SK-N-SH treated with all-trans-retinoic acid at 6 μM for 48 hours (cell line): ENCODE measurements at regions not wholly inside any gene's neighbourhood (a gene's known extent, or its start where the extent isn't known, plus 50 kb on each side); places are given as distances from the start of the nearest gene placed in this dataset.

ENCODE experiments used
- ATAC-seq: fragments of 200-7000 bp; cut with Tn5 transposase; 3 replicates; pipeline ENCODE4 v1.9.1; 2020; ENCODE audit warnings: mild to moderate bottlenecking, moderate library complexity
- ARNTL ChIP-seq: fragments of 450-650 bp; formaldehyde crosslinking; IDR thresholded peaks from 2 replicates; pipeline ENCODE4 v1.5.0; 2020; ENCODE audit warnings: low read depth, mild to moderate bottlenecking, moderate library complexity, borderline replicate concordance
- BACH2 ChIP-seq: fragments of 250-450 bp; sonication (Bioruptor Pico); IDR thresholded peaks from 2 replicates; pipeline ENCODE4 v1.9.0; 2021; ENCODE audit warnings: mild to moderate bottlenecking, borderline replicate concordance
- CREB5 ChIP-seq: fragments of 250-450 bp; sonication (Bioruptor Pico); IDR thresholded peaks from 2 replicates; pipeline ENCODE4 v1.5.1; 2020; ENCODE audit warnings: low read depth, mild to moderate bottlenecking, moderate library complexity
- CSDC2 ChIP-seq: fragments of 250-450 bp; sonication (Bioruptor Pico); IDR thresholded peaks from 2 replicates; pipeline ENCODE4 v1.5.0; 2020; ENCODE audit warnings: mild to moderate bottlenecking, moderate library complexity
- CSRNP3 ChIP-seq: fragments of 250-450 bp; sonication (Bioruptor Pico); IDR thresholded peaks from 2 replicates; pipeline ENCODE4 v1.5.1; 2021; ENCODE audit warnings: mild to moderate bottlenecking, moderate library complexity
- ESRRG ChIP-seq: fragments of 250-450 bp; sonication (Bioruptor Pico); IDR thresholded peaks from 2 replicates; pipeline ENCODE4 v1.6.1; 2021; ENCODE audit warnings: mild to moderate bottlenecking
- GLIS3 ChIP-seq: fragments of 250-450 bp; sonication (Bioruptor Pico); IDR thresholded peaks from 2 replicates; pipeline ENCODE4 v1.5.0; 2020; ENCODE audit warnings: mild to moderate bottlenecking, moderate library complexity
- ISL1 ChIP-seq: fragments of 250-450 bp; sonication (Bioruptor Pico); IDR thresholded peaks from 2 replicates; pipeline ENCODE4 v2.1.2; 2022; ENCODE audit warnings: mild to moderate bottlenecking, moderate library complexity
- OSR1 ChIP-seq: fragments of 250-450 bp; sonication (Bioruptor Pico); IDR thresholded peaks from 2 replicates; pipeline ENCODE4 v1.8.0; 2022; ENCODE audit warnings: moderate library complexity, mild to moderate bottlenecking, inconsistent platforms
- PATZ1 ChIP-seq: fragments of 250-450 bp; sonication (Bioruptor Pico); IDR thresholded peaks from 2 replicates; pipeline ENCODE4 v1.8.0; 2020; ENCODE audit warnings: mild to moderate bottlenecking, moderate library complexity, borderline replicate concordance
- POU6F1 ChIP-seq: fragments of 250-450 bp; sonication (Bioruptor Pico); IDR thresholded peaks from 2 replicates; pipeline ENCODE4 v1.8.0; 2021; ENCODE audit warnings: low read depth, mild to moderate bottlenecking, moderate library complexity, borderline replicate concordance
- PPARA ChIP-seq: fragments of 250-450 bp; sonication (Bioruptor Pico); IDR thresholded peaks from 2 replicates; pipeline ENCODE4 v1.5.0; 2020; ENCODE audit warnings: mild to moderate bottlenecking, borderline replicate concordance
- RARB ChIP-seq: fragments of 250-450 bp; sonication (Bioruptor Pico); IDR thresholded peaks from 2 replicates; pipeline ENCODE4 v1.8.0; 2021; ENCODE audit warnings: mild to moderate bottlenecking, moderate library complexity
- SNAI2 ChIP-seq: fragments of 250-450 bp; sonication (Bioruptor Pico); IDR thresholded peaks from 2 replicates; pipeline ENCODE4 v1.5.0; 2020; ENCODE audit warnings: mild to moderate bottlenecking, moderate library complexity
- TCF4 ChIP-seq: fragments of 250-450 bp; sonication (Bioruptor Pico); IDR thresholded peaks from 2 replicates; pipeline ENCODE4 v1.8.0; 2021; ENCODE audit warnings: mild to moderate bottlenecking, moderate library complexity, borderline replicate concordance
- TOX ChIP-seq: fragments of 250-450 bp; sonication (Bioruptor Pico); IDR thresholded peaks from 2 replicates; pipeline ENCODE4 v1.8.0; 2021; ENCODE audit warnings: mild to moderate bottlenecking, moderate library complexity, borderline replicate concordance
- TSHZ2 ChIP-seq: fragments of 250-450 bp; sonication (Bioruptor Pico); IDR thresholded peaks from 2 replicates; pipeline ENCODE4 v1.5.0; 2020; ENCODE audit warnings: mild to moderate bottlenecking, moderate library complexity
- ZC3H10 ChIP-seq: fragments of 250-450 bp; sonication (Bioruptor Pico); IDR thresholded peaks from 2 replicates; pipeline ENCODE4 v1.5.1; 2021; ENCODE audit warnings: mild to moderate bottlenecking, moderate library complexity
- ZFP3 ChIP-seq: fragments of 250-450 bp; sonication (Bioruptor Pico); IDR thresholded peaks from 2 replicates; pipeline ENCODE4 v1.5.0; 2020; ENCODE audit warnings: mild to moderate bottlenecking, moderate library complexity
- ZFP30 ChIP-seq: fragments of 450-650 bp; formaldehyde crosslinking; IDR thresholded peaks from 2 replicates; pipeline ENCODE4 v1.5.0; 2022; ENCODE audit warnings: mild to moderate bottlenecking, moderate library complexity
- ZNF565 ChIP-seq: fragments of 450-650 bp; formaldehyde crosslinking; conservative IDR thresholded peaks from 2 replicates; pipeline ENCODE4 v1.5.0; 2020; ENCODE audit warnings: low read depth, mild to moderate bottlenecking, moderate library complexity
- ZNF70 ChIP-seq: fragments of 450-650 bp; formaldehyde crosslinking; IDR thresholded peaks from 2 replicates; pipeline ENCODE4 v1.5.0; 2020; ENCODE audit warnings: mild to moderate bottlenecking, moderate library complexity
- ZNF8 ChIP-seq: fragments of 450-650 bp; formaldehyde crosslinking; IDR thresholded peaks from 2 replicates; pipeline ENCODE4 v1.5.0; 2020; ENCODE audit warnings: mild to moderate bottlenecking, moderate library complexity

GRCh38 chr5:38022631-38023030 lies 182.8 kb upstream of the GDNF start:
- no peak for ATAC-seq
- no peak for TF ChIP-seq ZNF8 (CRISPR knock-in tag)
- TF ChIP-seq RARB: no peak
- no peak for TF ChIP-seq OSR1 (CRISPR knock-in tag)
- TF ChIP-seq CREB5 (CRISPR knock-in tag): no peak
- no peak for TF ChIP-seq BACH2
- no peak for TF ChIP-seq ISL1 (CRISPR knock-in tag)
- no peak for TF ChIP-seq ZC3H10
- TF ChIP-seq GLIS3 (CRISPR knock-in tag): no peak
- TF ChIP-seq ZNF70 (CRISPR knock-in tag): no peak
- TF ChIP-seq CSRNP3 (CRISPR knock-in tag): no peak
- no peak for TF ChIP-seq TSHZ2 (CRISPR knock-in tag)
- TF ChIP-seq ARNTL (CRISPR knock-in tag): no peak
- TF ChIP-seq POU6F1 (CRISPR knock-in tag): no peak
- TF ChIP-seq PATZ1 (CRISPR knock-in tag): no peak
- no peak for TF ChIP-seq TOX (CRISPR knock-in tag)
- TF ChIP-seq ZFP30: no peak
- no peak for TF ChIP-seq ZFP3 (CRISPR knock-in tag)
- TF ChIP-seq SNAI2: no peak
- no peak for TF ChIP-seq ZNF565 (CRISPR knock-in tag)
- no peak for TF ChIP-seq TCF4

- ATAC-seq: no peak
- TF ChIP-seq ESRRG (CRISPR knock-in tag) (no peak), POU6F1 (CRISPR knock-in tag) (no peak), ZC3H10 (no peak), ZNF565 (CRISPR knock-in tag) (no peak), BACH2 (no peak), RARB (no peak), ZNF8 (CRISPR knock-in tag) (no peak), OSR1 (CRISPR knock-in tag) (no peak), ZFP30 (no peak), PPARA (CRISPR knock-in tag) (no peak), CSDC2 (CRISPR knock-in tag) (no peak), TSHZ2 (CRISPR knock-in tag) (no peak), SNAI2 (no peak), CSRNP3 (CRISPR knock-in tag) (no peak), GLIS3 (CRISPR knock-in tag) (no peak), ZNF70 (CRISPR knock-in tag) (no peak), TCF4 (no peak), ISL1 (CRISPR knock-in tag) (no peak), ZFP3 (CRISPR knock-in tag) (no peak)
Measured at GRCh38 chr5:38018016-38018415, 178.2 kb upstream of the GDNF start.
